Brain microvascular endothelial cell (primary cell): ENCODE measurements at regions not wholly inside any gene's neighbourhood (a gene's known extent, or its start where the extent isn't known, plus 50 kb on each side); places are given as distances from the start of the nearest gene placed in this dataset.
A peak's percentile ranks its signal among the peaks of the same experiment; 100 is the strongest.

Experiments
- DNase-seq: peaks from one replicate; pipeline ENCODE4 v3.0.0-alpha.2; 2020
- H3K27ac ChIP-seq: fragments of 250-450 bp; sonication (Bioruptor Pico); 2 replicates; pipeline ENCODE4 v1.5.1; 2020; ENCODE audit warnings: mild to moderate bottlenecking, moderate library complexity
- H3K27me3 ChIP-seq: fragments of 250-450 bp; sonication (Bioruptor Pico); replicated peaks from 2 replicates; pipeline ENCODE4 v1.5.1; 2020; ENCODE audit warnings: mild to moderate bottlenecking
- H3K36me3 ChIP-seq: fragments of 250-450 bp; sonication (Bioruptor Pico); replicated peaks from 2 replicates; pipeline ENCODE4 v1.5.1; 2020; ENCODE audit warnings: mild to moderate bottlenecking
- H3K4me3 ChIP-seq: 2 replicates; pipeline ENCODE4 v1.5.1; 2011; ENCODE audit warnings: low read depth, mild to moderate bottlenecking, control low read depth, low read length, moderate library complexity
- CTCF ChIP-seq: IDR thresholded peaks from 2 replicates; pipeline ENCODE4 v1.5.1; 2011; ENCODE audit warnings: low read depth, mild to moderate bottlenecking, moderate library complexity, low read length, control low read depth, inconsistent platforms; ENCODE audit errors: missing control alignments
- in situ Hi-C: cut with HindIII; loops from 2 replicates; pipeline ENCODE4 v1.10.0; 2017; ENCODE audit warnings: low sequenced_read_pairs, low pct_ligation_motif_present

GRCh38 chr11:106384429-106384828 lies 307.0 kb downstream of the AASDHPPT start:
- H3K36me3 ChIP-seq, result no peaks in the 10 kb centered on the region
- H3K4me3 ChIP-seq, result no peak overlapping the region
- in situ Hi-C loops, result no loop called here
- DNase-seq, result no peak
- H3K27me3 ChIP-seq, result no peaks in the 10 kb centered on the region
- TF ChIP-seq CTCF, result no peak
- no peak overlapping the region for H3K27ac ChIP-seq

- Histone ChIP-seq H3K36me3 (no peaks in the 10 kb centered on the region), H3K4me3 (no peak overlapping the region), H3K27ac (no peak overlapping the region), H3K27me3 (no peaks in the 10 kb centered on the region)
- TF ChIP-seq CTCF, result no peak
- no peak for DNase-seq
- in situ Hi-C loops, result no loop called here
Measured at GRCh38 chr11:106386519-106386918, 309.1 kb downstream of the AASDHPPT start.

GRCh38 chr11:106389101-106389500 lies 311.6 kb downstream of the AASDHPPT start:
- H3K27ac ChIP-seq, result peak overlapping the region; percentile 54
- DNase-seq, result peak; percentile 71
- TF ChIP-seq CTCF, result no peak
- in situ Hi-C loops, result no loop called here
- H3K4me3 ChIP-seq, result no peak overlapping the region
- H3K36me3 ChIP-seq, result no peaks in the 10 kb centered on the region
- H3K27me3 ChIP-seq, result no peaks in the 10 kb centered on the region

DNA sequence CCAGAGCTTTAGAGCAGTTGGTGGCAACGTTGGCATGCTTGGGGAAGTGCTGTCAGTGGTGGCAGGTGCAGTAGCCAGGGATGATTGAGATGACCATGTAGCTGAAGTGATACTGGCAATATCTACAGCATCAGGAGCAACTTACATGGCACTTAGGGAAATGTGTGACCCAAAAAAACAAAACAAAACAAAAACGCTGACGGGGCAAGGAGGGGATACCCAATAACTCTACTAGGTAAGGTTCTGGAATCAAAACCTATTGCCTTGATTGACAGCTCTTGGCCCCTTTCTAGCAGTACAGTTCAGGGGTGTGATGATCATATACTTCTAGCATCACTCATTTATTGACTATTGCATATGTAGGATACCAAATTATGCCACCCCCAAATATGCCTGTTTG lies 312.6 kb downstream of the AASDHPPT start:
- Histone ChIP-seq H3K27me3 (no peaks in the 10 kb centered on the region), H3K36me3 (no peaks in the 10 kb centered on the region), H3K27ac (peak overlapping the region; percentile 54), H3K4me3 (no peak overlapping the region)
- in situ Hi-C loops, result no loop called here
- DNase-seq, result no peak
- TF ChIP-seq CTCF, result no peak

GRCh38 chr11:106391771-106392420 lies 314.4 kb downstream of the AASDHPPT start:
- H3K4me3 ChIP-seq, result no peak overlapping the region
- H3K27ac ChIP-seq, result peak overlapping the region; percentile 89
- in situ Hi-C loops, result no loop called here
- no peaks in the 10 kb centered on the region for H3K27me3 ChIP-seq
- no peaks in the 10 kb centered on the region for H3K36me3 ChIP-seq
- no peak for DNase-seq
- TF ChIP-seq CTCF, result no peak
